Glomerular visceral epithelial cell (primary cell): ENCODE measurements at regions not wholly inside any gene's neighbourhood (a gene's known extent, or its start where the extent isn't known, plus 50 kb on each side); places are given as distances from the start of the nearest gene placed in this dataset.
"Not testable (repeated sequence)": the region's sequence is repeated elsewhere in the genome, so short reads cannot be mapped to it uniquely, and the experiment has no call there.

Source experiments
- DNase-seq: peaks from one replicate; pipeline ENCODE4 v3.0.0-alpha.2; 2016; ENCODE audit errors: extremely low spot score

DNA sequence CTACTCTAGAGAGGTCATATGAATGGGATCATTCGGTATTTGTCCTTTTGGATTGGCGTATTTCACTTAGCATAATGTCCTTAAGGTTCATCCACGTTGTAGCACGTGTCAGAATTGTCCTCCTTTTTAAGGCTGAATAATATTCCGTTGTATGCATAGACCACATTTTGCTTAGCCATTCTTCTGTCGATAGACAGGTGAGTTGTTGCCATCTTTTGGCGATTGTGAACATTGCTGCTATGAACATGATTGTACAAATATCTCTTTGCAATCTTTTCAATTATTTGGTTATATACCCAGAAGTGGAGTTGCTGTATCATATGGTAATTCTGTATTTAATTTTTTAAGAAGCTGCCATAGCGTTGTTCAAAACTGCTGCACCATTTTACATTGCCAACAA is 52.4 kb upstream of the GOLGA8J start:
- no peak for DNase-seq

DNA sequence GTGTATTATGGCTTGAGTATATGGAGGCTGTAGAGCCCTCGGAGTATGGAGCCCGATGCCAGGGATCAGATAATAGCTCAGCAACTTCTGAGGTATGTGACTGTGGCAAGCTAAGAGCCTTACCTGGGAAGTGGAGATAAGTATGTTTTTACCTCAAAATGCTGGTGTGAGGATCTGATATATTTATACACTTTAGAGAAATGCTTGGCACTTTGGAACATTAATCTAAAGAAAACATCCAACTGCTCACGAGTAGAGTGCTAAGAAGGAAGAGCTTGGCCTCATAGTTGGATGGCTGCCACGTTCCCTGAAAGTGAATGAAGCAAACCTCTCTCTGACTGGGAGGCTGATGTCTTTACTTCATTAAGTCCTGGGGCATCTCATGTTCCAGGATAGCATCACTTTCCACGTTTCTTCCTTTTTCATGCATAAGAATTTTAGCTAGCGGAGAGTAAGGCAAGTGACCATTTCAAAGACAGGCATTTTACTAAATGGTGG is 58.9 kb upstream of the GOLGA8J start:
- peak; percentile 30 for DNase-seq

DNA sequence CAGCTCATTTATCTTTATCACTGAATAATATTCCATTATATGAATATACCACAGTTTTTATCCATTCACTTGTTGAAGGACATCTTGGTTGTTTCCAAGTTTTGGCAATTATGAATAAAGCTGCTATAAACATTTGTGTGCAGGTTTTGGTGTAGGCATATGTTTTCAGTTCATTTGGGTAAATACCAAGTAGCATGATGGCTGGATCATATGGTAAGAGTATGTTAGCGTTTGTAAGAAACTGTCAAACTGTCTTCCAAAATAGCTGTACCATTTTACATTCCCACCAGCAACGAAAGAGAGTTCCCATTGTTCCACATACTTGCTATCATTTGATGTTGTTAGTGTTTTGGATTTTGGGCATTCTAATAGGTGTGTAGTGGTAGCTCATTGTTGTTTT is 72.0 kb upstream of the GOLGA8J start:
- no peak for DNase-seq

DNA sequence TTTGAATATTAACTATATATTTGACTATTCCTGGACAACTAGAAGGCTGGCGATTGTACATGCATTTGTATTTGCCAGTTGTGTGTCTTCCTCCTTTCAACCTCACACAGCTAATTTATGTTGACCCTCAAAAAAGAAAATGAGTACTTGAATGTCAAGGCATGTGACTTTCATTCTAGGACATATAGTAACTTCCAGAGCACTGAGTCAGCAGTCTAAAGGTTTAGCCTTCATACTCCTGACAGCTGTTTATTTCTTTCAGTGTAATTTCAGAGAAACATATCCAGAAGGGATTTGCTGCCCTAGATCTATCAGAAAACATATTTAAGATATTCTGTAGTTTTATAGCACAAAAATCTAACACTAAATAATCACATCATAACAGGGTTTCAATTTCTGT is 74.6 kb upstream of the GOLGA8J start:
- no peak for DNase-seq

DNA sequence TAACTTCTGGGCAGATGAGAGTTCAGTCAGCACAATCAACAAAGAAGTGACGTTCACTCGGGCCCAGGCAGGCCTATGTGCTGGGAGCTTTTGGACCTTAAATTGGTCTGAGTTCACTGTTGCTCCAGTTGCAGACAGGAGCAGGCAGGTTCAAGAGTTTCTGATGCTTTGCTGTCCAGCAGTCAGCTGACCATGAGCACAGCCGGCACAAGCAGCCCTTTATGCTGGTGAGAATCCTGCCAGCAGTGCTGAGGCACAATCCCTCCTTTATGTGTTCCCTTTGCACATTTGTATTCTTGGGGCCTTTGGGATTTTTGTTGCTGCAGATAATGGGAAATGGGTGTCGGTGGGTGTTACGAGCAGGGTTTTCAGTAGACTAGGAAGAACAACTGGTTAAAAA is 81.2 kb upstream of the GOLGA8J start:
- DNase-seq: no peak

DNA sequence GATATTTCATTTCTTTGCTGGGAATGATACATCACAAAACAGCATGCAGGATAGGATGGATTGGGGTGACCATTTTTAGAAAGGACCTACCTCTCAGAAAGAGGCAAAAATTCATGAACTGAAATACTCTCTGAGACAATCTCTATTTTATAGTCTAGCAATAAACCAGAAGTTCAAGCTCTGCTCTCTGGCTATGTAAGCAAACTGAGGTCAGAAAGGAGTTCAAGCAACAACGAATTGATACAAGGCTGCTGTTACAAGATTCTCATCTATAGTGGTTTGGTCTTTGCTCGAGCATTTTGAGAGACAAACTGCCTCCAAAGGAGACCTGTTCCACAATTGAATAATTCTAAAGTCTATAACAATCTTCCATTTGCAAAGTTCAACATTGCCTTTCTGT is 84.7 kb upstream of the GOLGA8J start:
- no peak for DNase-seq

DNA sequence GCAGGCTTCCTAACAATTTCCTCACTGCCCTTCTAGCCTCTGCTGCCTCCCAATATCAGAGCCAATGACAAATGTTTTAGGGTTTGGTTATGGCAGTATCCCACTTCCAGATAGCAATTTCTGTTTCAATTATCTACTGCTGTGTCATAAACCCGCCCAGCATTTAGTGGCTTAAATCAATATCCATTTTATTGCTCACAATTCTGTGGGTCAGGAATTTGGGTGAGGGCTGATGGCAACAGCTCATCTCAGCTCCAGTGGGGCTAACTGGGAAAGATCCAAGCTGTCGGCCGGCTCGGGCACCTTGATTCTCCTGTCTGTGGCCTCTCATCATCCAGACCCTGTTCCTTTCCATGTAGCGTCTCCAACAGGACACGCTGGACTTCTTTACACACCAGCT is 85.3 kb upstream of the GOLGA8J start:
- DNase-seq: no peak

DNA sequence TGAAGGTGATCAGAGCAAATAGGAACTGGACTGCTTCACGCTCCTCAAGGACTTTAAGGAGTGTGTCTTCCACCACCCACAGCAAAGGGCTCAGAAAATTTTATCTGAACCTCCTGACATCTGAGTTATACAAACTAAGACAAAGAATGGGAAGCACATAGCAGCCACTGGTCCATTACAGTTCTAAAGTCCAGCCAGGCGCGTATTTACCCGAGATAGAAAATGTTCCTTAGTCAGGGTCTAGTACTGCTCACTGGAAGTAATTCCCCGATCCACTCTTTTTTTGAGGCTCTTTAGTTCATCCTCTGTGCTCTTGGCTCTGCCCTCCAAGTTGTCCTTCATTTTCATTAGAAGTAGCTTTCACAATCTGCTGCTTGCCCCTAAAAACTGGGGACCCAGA is 88.5 kb upstream of the GOLGA8J start:
- DNase-seq: no peak

DNA sequence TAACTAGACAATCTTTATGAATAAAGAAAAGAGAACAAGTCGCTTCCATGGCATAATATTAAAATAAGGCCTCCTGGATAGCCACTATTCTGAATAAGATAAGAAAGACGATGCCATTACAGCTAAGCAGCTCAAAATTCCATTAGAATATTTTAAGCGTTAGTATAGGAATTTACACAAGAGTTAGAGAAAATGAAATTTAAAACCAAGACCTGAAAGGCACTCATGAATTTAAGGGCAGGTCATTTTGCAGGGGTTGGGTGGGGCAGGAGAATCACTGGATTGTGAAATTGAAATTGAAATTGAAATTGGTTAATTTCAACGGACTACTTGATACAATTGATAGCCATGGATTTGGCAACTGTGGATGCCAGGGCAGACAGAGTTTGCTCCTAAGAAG is 91.8 kb upstream of the GOLGA8J start:
- DNase-seq: no peak

DNA sequence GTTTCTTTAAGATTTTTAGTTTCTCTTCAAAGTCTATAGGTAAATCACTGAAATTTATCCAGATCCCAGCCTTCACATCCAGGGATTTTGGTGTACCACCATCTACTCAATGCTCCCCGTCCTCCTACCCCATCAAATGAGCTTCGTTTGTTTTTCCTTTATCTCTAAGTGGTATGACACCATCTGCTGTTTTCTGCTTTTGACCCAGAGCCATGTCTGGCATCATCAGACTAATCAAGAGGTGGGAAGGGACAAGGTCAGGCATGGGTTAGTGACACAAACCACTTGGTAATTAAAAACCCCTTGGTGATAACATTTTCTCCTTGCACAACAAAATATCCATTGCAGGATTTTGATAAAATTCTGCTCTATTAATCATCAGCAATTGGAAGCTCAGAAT is 92.7 kb upstream of the GOLGA8J start:
- DNase-seq: no peak

DNA sequence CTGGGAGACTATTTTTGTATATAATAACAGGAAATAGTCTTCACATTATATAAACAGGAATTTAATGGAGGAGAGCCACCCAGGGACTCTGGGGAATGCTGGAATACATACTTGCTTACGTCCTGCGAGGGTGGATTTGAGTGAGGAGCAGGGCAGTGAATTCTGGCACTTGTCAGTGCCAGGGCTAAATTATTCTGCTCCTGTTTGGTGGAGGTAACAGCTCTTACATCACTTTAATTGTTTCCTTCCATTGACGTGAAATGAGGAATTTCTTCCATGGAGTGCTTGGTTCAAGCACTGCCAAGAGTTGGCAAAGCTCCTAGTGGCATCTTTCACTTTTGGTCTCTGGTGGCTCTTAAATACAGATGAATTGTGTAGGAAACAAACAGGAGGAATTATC is 94.1 kb upstream of the GOLGA8J start:
- no peak for DNase-seq

DNA sequence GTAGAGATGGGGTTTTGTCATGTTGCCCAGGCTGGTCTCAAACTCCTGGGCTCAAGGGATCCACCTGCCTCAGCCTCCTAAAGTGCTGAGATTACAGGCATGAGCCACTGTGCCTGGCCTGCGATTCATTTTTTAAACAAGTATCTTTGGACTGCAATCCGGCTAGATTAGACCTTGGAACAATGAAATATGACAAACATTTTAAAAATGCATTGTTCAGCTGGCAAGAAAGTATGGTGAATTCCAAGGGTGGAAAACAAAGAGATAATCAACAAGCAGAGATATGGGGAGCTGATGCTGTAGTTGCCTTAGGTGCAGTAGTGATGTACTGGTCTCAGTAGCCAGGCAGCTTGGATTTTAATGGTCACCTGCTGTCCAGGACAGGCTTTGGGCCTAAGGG is 95.8 kb upstream of the GOLGA8J start:
- no peak for DNase-seq

DNA sequence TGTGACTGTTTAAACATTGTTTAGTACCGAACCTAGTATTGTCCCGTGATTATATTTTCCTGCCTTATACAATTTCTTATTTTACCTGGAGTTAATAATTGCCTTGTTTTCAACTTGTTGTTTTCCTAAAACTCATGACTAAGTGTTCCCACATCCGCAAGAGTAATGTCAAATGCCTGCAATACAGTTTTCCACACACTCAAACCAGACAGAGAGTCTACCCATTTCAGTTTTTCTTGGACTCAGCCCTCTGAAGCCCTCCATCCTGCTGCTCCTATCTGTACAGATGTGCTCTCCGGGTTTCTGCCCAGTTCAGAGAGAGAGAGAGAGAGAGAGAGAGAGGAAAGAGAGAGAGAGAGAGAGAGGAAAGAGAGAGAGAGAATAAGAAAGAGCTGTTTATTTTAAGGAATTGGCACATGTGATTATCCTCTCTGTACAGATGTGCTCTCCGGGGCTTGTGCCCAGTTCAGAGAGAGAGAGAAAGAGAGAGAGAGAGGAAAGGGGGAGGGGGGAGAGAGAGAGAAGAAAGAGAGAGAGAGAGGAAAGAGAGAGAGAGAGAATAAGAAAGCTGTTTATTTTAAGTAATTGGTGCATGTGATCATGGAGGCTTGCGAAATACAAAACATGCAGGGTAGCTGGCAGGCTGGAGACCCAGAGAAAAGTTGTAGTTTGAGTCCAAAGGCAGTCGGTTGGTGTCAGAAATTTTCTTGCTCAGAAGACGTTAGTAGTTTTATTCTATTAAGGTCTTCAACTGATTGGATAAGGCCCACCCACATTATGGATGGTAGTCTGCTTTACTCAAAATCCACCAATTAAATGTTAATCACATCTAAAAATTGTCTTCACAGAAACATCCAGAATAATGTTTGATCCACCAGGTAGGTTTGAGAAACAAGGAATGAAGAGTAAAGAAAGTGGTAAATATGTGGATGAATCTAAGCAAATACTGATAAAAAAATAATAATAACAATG is 104.1 kb upstream of the GOLGA8J start:
- DNase-seq: peak; percentile 14

DNA sequence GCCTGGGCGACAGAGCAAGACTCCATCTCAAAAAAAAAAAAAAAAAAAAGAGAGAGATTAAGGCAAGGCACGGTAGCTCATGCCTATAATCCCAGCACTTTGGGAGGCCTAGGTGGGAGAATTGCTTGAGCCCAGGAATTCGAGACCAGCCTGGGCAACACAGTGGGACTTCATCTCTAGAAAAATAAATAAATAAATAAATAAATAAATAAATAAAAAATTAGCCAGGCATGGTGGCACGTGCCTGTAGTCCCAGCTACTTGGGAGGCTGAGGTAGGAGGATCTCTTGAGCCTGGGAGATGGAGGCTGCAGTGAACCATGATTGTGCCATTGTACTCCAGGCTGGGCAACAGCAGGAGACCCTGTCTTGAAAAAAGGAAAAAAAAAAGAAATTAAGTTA is 108.7 kb upstream of the GOLGA8J start:
- not testable (repeated sequence) for DNase-seq

DNA sequence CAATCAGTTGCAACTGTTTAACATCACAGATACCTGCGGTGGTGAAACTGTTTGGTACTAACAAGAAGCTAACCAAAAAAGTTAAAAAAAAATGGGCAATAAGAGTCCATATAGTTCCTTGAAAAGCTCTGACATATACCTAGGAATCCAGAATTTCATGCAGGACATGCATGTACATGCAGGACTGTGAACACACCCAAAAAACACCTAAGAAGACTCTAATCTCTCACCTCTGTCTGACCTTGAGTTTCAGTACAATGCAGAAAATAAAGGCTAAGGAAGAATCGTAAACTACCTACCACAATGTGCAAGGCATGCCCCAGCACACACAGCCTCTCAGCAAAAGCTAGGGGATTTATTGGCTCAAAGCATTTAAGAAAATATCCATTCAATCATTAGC is 110.7 kb upstream of the GOLGA8J start:
- DNase-seq: no peak

DNA sequence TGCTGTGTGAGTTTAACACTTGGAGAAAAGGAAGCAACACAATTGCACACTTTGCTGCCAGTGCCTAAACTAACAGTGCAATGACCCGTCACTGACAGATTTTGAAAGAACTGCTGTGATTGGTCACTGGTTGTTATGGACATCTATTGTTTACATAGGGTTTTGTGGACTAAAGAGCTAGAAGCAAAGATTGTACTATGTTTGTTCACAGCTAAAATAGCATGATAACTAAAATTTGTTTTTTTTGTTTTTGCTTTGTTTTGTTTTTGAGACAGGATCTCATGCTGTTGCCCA is 112.4 kb upstream of the GOLGA8J start:
- no peak for DNase-seq

DNA sequence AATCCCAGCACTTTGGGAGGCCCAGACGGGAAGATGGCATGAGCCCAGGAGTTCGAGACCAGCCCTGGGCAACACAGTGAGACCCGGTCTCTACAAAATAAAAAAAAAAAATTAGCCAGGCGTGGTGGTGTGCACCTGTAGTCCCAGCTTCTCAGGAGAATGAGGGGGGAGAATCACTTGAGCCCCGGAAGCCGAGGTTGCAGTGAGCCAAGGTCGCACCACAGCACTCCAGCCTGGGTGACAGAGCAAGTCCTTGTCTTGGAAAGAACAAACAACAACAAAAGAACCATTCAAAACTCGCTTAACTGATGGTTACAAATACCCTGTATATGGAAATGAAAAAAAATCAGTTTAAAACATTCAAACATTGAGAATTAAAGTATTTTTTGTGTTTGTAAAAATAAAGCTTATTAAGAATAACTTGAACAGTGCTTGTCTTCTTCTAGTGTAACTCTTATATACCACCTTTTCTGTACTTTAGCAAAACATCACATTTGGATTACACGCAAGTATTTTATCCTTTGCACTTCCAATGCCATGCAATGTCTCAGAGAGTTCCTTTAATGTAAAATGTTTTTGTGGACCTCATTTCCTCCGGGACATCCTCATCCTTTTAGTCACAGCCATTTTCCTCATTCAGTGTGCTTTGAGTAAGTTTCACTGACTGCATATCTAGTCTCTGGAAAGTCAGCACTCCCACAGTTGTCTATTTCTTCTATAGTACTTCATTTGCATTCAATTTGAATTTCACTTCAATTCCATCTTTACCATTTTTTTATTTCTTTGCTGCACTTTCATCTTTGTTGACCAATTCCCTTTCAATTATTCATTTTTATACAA is 113.0 kb upstream of the GOLGA8J start:
- no peak for DNase-seq

DNA sequence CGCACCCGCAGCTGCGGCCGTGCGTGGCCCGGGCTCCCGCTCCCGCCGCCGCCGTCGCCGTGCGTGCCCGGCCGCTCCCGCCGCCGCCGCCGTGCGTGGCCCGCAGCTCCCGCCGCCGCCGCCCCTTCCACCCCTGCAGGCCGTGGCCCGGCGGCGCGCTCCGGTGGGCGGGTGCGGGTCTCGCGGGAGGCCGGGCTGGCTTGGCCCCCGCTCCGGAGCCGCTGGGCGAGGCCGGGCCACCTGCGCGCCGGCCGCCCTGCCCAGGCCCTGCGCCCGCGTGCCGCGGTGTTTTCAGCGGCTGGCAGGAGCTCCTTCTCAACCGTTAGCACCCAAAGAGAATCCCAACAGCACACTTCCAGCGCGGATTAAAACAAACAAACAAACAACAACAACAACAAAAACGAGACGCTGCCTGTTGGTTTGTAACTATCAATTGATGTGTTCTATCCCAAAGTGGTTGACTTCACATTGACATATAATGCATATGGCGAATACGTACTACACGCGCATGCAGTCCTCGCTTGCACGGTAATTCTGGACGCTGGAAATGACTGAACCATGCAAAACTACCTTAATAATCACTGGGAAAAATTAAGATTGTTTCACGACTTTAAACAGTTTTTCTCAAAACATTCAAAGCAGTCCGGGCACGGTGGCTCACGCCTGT is 113.7 kb upstream of the GOLGA8J start:
- DNase-seq: peak; percentile 10

DNA sequence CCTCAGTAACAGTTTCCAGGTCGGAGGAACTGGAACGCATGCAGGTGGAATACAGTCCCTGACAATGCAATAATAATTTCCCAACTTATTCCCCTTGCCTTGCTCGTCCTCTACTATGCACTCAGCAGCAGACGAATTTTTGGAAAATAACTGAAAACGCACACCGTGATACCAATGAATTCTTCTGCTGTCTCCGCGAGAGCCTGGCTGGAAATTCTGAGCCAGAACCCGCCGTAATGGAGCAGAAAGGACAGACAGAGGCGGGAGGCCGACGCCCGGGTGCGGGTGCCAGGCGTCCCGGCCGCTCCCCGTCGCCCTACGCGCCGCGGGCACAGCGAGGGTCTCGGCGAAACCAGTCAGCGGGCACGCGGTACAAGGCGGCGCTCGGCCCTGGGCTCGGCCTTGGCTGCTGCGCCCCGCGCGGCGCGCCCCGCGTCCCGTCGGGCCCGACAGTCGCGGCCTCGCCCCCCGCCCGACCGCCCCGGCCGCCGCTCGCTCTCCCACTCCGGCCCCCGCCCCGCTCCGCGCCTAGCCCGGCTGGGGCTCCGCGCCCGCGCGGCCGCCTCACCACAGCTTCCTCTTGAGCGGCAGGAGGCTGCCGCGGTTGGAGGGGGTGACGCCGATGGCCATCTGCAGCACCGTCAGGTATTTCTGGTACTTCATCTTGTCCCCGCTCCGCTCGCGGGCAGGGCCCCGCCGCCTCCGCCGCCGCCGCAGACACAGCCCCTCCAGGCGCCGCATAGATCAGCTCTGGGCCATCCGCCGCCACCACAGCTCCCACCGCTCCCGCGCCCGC is 114.5 kb upstream of the GOLGA8J start:
- peak; percentile 38 for DNase-seq

DNA sequence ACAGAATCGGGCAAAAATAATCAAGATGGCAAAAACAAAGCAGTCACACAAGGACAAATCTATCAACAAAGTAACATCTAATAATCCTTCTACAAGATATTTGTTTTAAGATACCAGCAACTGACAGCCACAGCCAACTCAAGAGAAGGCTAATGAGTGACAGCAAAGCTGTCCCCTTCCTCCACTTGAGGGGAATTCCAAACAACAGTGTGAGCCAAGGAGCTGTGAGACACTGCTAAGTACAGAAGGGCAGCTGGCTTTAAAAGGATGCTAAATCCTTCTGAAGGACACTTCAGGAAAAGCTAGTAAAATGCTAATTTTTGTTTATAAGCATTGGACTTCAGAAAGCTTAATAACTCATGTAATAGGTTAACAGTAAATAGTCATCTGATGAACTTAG is 120.3 kb upstream of the GOLGA8J start:
- DNase-seq: no peak

DNA sequence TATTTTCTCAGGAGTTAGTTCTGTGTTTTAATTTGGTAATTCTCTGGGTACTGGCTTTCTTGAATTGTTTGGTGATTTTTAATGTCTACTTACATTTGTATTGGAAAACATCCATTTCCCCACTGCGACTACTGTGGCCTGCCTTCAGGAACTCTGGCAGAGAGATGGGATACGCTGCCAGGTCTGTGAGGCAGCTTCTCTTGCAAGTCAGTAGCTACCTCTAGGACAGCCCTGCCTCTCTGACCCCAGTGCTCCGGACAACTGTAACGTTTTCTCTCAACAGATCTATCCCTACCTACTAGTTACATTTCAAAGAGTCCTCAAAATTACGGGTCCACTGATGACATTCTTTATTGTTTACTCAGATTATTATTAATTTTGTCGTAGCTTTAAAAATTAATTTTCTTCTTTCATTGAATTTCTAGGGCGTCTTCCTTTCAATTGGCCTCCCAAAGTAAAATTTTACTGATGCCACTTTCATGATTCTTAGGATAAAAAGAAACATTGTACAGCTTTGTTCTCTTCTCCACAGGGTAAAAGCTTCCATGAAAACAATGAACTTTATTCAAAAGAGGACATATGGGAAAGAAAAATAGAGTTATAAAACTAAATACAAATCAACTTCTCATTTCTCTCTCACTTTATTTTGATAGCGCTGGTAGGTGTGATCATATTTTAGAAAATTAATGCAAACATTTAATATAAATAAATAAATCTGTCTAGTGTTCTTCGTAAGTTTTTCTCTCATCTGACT is 123.2 kb upstream of the GOLGA8J start:
- no peak for DNase-seq
